PC-3 (cell line): ENCODE measurements at regions not wholly inside any gene's neighbourhood (a gene's known extent, or its start where the extent isn't known, plus 50 kb on each side); places are given as distances from the start of the nearest gene placed in this dataset.

Experiments used
- ATAC-seq: fragments of 200-7000 bp; cut with Tn5 transposase; 2 replicates; pipeline ENCODE4 v1.9.1; 2020; ENCODE audit warnings: mild to moderate bottlenecking, moderate library complexity
- BruUV-seq: library from RNA; stranded (reverse); fragments of 400-500 nt; replicated peaks from 2 replicates; lab custom pipeline; 2021; lab: Mats Ljungman, UMichigan
- CTCF ChIA-PET: fragments of 300-600 bp; sonication (Branson Sonifier 250); formaldehyde crosslinking; loops from one replicate; lab custom pipeline; 2022; ENCODE audit warnings: antibody characterized with exemption; lab: Charles Lee
- POLR2A ChIA-PET: fragments of 300-600 bp; sonication (Branson Sonifier 250); formaldehyde crosslinking; loops from one replicate; lab custom pipeline; 2022; ENCODE audit warnings: antibody characterized with exemption; ENCODE audit not compliant: unreplicated experiment; lab: Charles Lee
- DNase-seq: peaks from one replicate; pipeline ENCODE4 v3.0.0-alpha.2; 2015
- H2AFZ ChIP-seq: fragments of 300-600 bp; sonication (generic); 2 replicates; pipeline ENCODE4 v1.6.0; 2016; ENCODE audit warnings: antibody characterized with exemption, low read length
- H3F3A ChIP-seq: fragments of 300-600 bp; sonication (generic); one replicate; pipeline ENCODE4 v1.6.0; 2017; ENCODE audit warnings: antibody characterized with exemption, low read length, control low read depth, mild to moderate bottlenecking; ENCODE audit not compliant: unreplicated experiment
- H3K27ac ChIP-seq: fragments of 300-600 bp; sonication (generic); 2 replicates; pipeline ENCODE4 v1.5.1; 2016; ENCODE audit warnings: mild to moderate bottlenecking, low read length
- H3K27me3 ChIP-seq: fragments of 300-600 bp; sonication (generic); 2 replicates; pipeline ENCODE4 v1.6.1; 2016; ENCODE audit warnings: low read length, mixed read lengths
- H3K36me3 ChIP-seq: fragments of 300-600 bp; sonication (generic); 2 replicates; pipeline ENCODE4 v1.6.1; 2016; ENCODE audit warnings: low read depth, mixed run types, low read length, mixed read lengths
- H3K4me1 ChIP-seq: fragments of 300-600 bp; sonication (generic); 2 replicates; pipeline ENCODE4 v1.5.1; 2016; ENCODE audit warnings: low read length; ENCODE audit not compliant: insufficient read depth
- H3K4me2 ChIP-seq: fragments of 300-600 bp; sonication (generic); 2 replicates; pipeline ENCODE4 v1.6.0; 2016; ENCODE audit warnings: low read length
- H3K4me3 ChIP-seq: fragments of 300-600 bp; sonication (generic); 2 replicates; pipeline ENCODE4 v1.5.1; 2016; ENCODE audit warnings: mild to moderate bottlenecking, low read length, mixed read lengths
- H3K79me2 ChIP-seq: fragments of 300-600 bp; sonication (generic); 2 replicates; pipeline ENCODE4 v1.6.1; 2017; ENCODE audit warnings: low read length, mixed read lengths
- H3K9ac ChIP-seq: fragments of 300-600 bp; sonication (generic); 2 replicates; pipeline ENCODE4 v1.6.0; 2016; ENCODE audit warnings: mild to moderate bottlenecking, low read length
- H3K9me2 ChIP-seq: fragments of 300-600 bp; sonication (generic); replicated peaks from 2 replicates; pipeline ENCODE4 v1.6.1; 2016; ENCODE audit warnings: mixed run types, low read length, mixed read lengths
- H3K9me3 ChIP-seq: fragments of 300-600 bp; sonication (generic); 2 replicates; pipeline ENCODE4 v1.6.1; 2016; ENCODE audit warnings: low read length, mixed read lengths
- H4K20me1 ChIP-seq: fragments of 300-600 bp; sonication (generic); 2 replicates; pipeline ENCODE4 v1.6.1; 2016; ENCODE audit warnings: low read length, mixed read lengths
- CTCF ChIP-seq: fragments of 300-600 bp; sonication (generic); conservative IDR thresholded peaks from 2 replicates; pipeline ENCODE4 v1.5.1; 2017; ENCODE audit warnings: antibody characterized with exemption, low read depth, mild to moderate bottlenecking, low read length
- EZH2 ChIP-seq: fragments of 300-600 bp; sonication (generic); IDR thresholded peaks from one replicate; pipeline ENCODE4 v1.6.1; 2017; ENCODE audit warnings: antibody characterized with exemption, mild to moderate bottlenecking, low read length; ENCODE audit not compliant: unreplicated experiment
- EZH2phosphoT487 ChIP-seq: fragments of 300-600 bp; sonication (generic); IDR thresholded peaks from 2 replicates; pipeline ENCODE4 v1.6.1; 2018; ENCODE audit warnings: mild to moderate bottlenecking, antibody characterized with exemption, low read length, borderline replicate concordance
- intact Hi-C: fragments of 100-400 bp; cut with micrococcal nuclease; formaldehyde crosslinking; loops from 2 replicates; pipeline ENCODE4 v1.9.0; 2023

- intact Hi-C loops: no loop called here
- ChIA-PET CTCF (no interaction called here), POLR2A (no interaction called here)
- Histone ChIP-seq H3K9me2 (no peaks in the 10 kb centered on the region), H2AFZ (no peak overlapping the region), H3K27me3 (peaks cover 4% of the 10 kb centered on the region; the same call in 1 of the 2 replicates), H3K4me1 (no peaks in the 10 kb centered on the region), H3K9ac (no peak overlapping the region), H3F3A (no peaks in the 10 kb centered on the region), H3K36me3 (no peaks in the 10 kb centered on the region), H3K79me2 (no peaks in the 10 kb centered on the region), H3K27ac (no peak overlapping the region), H3K9me3 (no peaks in the 10 kb centered on the region), H3K4me3 (no peak overlapping the region), H4K20me1 (no peaks in the 10 kb centered on the region), H3K4me2 (no peak overlapping the region)
- DNase-seq (no peak), ATAC-seq (no peak)
- TF ChIP-seq EZH2: no peak
- no peak for TF ChIP-seq EZH2phosphoT487
- TF ChIP-seq CTCF: no peak
- BruUV-seq: no TSS peak
Observed at GRCh38 chr4:18749391-18749790, 727.8 kb upstream of the LCORL start.

GRCh38 chr4:18736551-18736950 lies 715.0 kb upstream of the LCORL start:
- no peak for TF ChIP-seq EZH2phosphoT487
- no peak for TF ChIP-seq CTCF
- TF ChIP-seq EZH2: no peak
- no peak overlapping the region for H2AFZ ChIP-seq
- ATAC-seq (no peak), DNase-seq (no peak)
- H3K36me3 ChIP-seq: no peaks in the 10 kb centered on the region
- intact Hi-C loops: no loop called here
- ChIA-PET CTCF (no interaction called here), POLR2A (interaction anchor here (0.6 kb wide), 1 partner anchor 1106 kb away, joined by 3 read pairs; no protein-coding TSS in a partner anchor)
- H3K79me2 ChIP-seq: no peaks in the 10 kb centered on the region
- no peaks in the 10 kb centered on the region for H4K20me1 ChIP-seq
- H3F3A ChIP-seq: no peaks in the 10 kb centered on the region
- H3K9me3 ChIP-seq: no peaks in the 10 kb centered on the region
- no peaks in the 10 kb centered on the region for H3K9me2 ChIP-seq
- H3K4me3 ChIP-seq: no peak overlapping the region
- H3K4me2 ChIP-seq: no peak overlapping the region
- H3K9ac ChIP-seq: no peak overlapping the region
- BruUV-seq: no TSS peak
- no peaks in the 10 kb centered on the region for H3K4me1 ChIP-seq
- H3K27ac ChIP-seq: no peak overlapping the region
- no peaks in the 10 kb centered on the region for H3K27me3 ChIP-seq

GRCh38 chr4:18735740-18736268 lies 714.2 kb upstream of the LCORL start:
- Histone ChIP-seq H3F3A (no peaks in the 10 kb centered on the region), H3K9me3 (no peaks in the 10 kb centered on the region), H3K9me2 (no peaks in the 10 kb centered on the region), H3K27me3 (no peaks in the 10 kb centered on the region), H3K4me2 (no peak overlapping the region), H2AFZ (no peak overlapping the region), H3K36me3 (no peaks in the 10 kb centered on the region), H3K9ac (no peak overlapping the region), H3K4me3 (no peak overlapping the region), H3K4me1 (no peaks in the 10 kb centered on the region), H3K27ac (no peak overlapping the region), H3K79me2 (no peaks in the 10 kb centered on the region), H4K20me1 (no peaks in the 10 kb centered on the region)
- CTCF ChIA-PET: no interaction called here
- POLR2A ChIA-PET: no interaction called here
- no TSS peak for BruUV-seq
- intact Hi-C loops: no loop called here
- TF ChIP-seq EZH2 (no peak), EZH2phosphoT487 (no peak), CTCF (no peak)
- ATAC-seq (no peak), DNase-seq (no peak)
